BLaER1 (cell line): ENCODE measurements at regions not wholly inside any gene's neighbourhood (a gene's known extent, or its start where the extent isn't known, plus 50 kb on each side); places are given as distances from the start of the nearest gene placed in this dataset.

ENCODE experiments used
- H3K27ac ChIP-seq: shearing (Covaris generic); formaldehyde crosslinking; 2 replicates; pipeline ENCODE4 v1.8.1; 2022
- H3K27me3 ChIP-seq: shearing (Covaris generic); formaldehyde crosslinking; 2 replicates; pipeline ENCODE4 v1.8.1; 2022
- H3K36me3 ChIP-seq: shearing (Covaris generic); formaldehyde crosslinking; 2 replicates; pipeline ENCODE4 v1.8.1; 2022
- H3K4me1 ChIP-seq: shearing (Covaris generic); formaldehyde crosslinking; 2 replicates; pipeline ENCODE4 v1.8.1; 2022
- H3K4me2 ChIP-seq: shearing (Covaris generic); formaldehyde crosslinking; 2 replicates; pipeline ENCODE4 v1.8.1; 2022
- H3K4me3 ChIP-seq: shearing (Covaris generic); formaldehyde crosslinking; 2 replicates; pipeline ENCODE4 v1.8.1; 2022
- H3K9ac ChIP-seq: shearing (Covaris generic); formaldehyde crosslinking; 2 replicates; pipeline ENCODE4 v1.8.1; 2022
- H3K9me3 ChIP-seq: shearing (Covaris generic); formaldehyde crosslinking; 2 replicates; pipeline ENCODE4 v1.8.1; 2022
- H4K20me1 ChIP-seq: shearing (Covaris generic); formaldehyde crosslinking; 2 replicates; pipeline ENCODE4 v1.8.1; 2022
- Cebpa-rat ChIP-seq: shearing (Covaris generic); IDR thresholded peaks from 2 replicates; pipeline ENCODE4 v1.8.1; 2022

DNA sequence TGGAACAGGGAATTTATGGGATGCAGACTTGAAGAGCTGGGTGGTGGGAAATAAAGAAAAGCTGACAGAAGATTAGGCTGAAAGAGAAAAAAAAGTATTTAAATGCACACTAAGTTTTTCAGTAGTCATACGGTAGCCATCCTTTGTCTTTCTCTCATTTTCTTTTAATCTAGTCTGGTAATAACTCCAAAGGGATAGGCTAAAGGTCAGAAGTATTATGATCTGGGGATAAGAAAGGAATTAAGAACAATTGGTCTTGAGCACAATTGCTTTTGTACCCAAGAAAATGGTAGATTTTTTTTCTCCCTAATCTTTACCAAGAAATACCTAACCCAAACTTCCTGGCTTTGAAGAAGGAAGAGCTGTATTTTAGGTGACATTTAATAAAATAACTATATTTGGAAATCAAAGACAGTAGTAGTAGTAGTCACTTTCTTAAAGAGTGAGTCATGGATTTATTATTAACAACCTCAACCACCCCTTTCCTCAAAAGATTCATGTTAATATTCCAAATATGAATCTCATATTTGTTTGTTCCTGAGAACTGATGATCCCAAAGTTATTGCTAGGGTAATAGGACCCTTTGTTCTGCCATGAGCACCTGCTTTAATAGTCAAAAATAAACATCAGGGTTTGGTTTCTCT lies 120.2 kb upstream of the ODAD2 start:
- no peak overlapping the region for H3K9ac ChIP-seq
- H3K4me2 ChIP-seq = no peak overlapping the region

DNA sequence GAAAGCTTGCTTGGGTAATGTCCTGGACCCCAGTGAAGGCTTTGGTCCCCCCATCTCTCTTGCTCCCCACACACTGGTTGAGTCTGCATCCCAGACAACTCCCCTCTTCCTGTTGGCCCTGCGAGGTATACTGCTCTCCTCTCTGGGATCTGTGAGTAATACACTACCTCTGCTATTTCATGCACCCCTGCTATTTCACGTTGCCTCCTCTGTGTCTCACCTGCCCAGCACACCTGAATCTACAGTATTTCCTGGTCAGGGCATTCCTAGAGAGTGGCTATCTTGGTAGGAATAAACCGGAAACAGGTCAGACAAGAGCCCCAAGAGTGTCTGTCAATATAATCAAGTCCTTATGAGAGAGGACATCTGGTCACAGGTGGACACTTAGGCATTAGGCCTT lies 114.3 kb upstream of the ODAD2 start:
- Histone ChIP-seq H3K36me3 (no peaks in the 10 kb centered on the region; the same call in 1 of the 2 replicates), H3K4me3 (no peak overlapping the region), H3K9ac (no peak overlapping the region), H3K4me2 (no peak overlapping the region), H3K9me3 (no peaks in the 10 kb centered on the region), H3K4me1 (no peaks in the 10 kb centered on the region), H3K27ac (no peak overlapping the region), H3K27me3 (no peaks in the 10 kb centered on the region), H4K20me1 (no peaks in the 10 kb centered on the region)
- no peak for TF ChIP-seq Cebpa-rat

More for the DNA sequence above, 120.2 kb upstream of the ODAD2 start:
- no peaks in the 10 kb centered on the region for H3K9me3 ChIP-seq
- H3K36me3 ChIP-seq = peaks cover 13% of the 10 kb centered on the region; the same call in 1 of the 2 replicates
- no peaks in the 10 kb centered on the region for H3K27me3 ChIP-seq
- H4K20me1 ChIP-seq = no peaks in the 10 kb centered on the region
- TF ChIP-seq Cebpa-rat = no peak
- H3K4me3 ChIP-seq = no peak overlapping the region
- H3K27ac ChIP-seq = no peak overlapping the region
- no peaks in the 10 kb centered on the region for H3K4me1 ChIP-seq

DNA sequence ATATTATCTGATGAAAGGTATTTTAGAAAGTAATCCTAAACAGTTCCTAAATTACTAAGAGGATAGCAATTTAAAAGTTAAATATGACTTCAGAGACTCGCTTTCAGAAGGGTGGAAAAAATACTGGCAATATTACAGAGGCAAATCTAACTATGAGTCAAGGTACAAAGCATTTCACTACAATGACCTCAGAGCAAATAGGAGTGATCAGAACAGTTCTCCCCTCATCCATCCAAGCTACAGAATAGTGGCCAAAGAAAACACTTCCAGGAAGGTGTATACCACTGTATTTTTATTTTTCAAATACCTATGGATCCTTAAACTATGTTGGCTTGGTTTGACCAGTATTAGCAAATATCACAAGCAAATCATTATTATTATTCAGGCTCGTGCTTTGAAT lies 112.8 kb upstream of the ODAD2 start:
- no peak overlapping the region for H3K27ac ChIP-seq
- no peaks in the 10 kb centered on the region for H4K20me1 ChIP-seq
- TF ChIP-seq Cebpa-rat = no peak
- no peak overlapping the region for H3K4me3 ChIP-seq
- no peaks in the 10 kb centered on the region for H3K27me3 ChIP-seq
- H3K9me3 ChIP-seq = no peaks in the 10 kb centered on the region
- no peak overlapping the region for H3K4me2 ChIP-seq
- no peaks in the 10 kb centered on the region; the same call in 1 of the 2 replicates for H3K36me3 ChIP-seq
- H3K9ac ChIP-seq = no peak overlapping the region
- H3K4me1 ChIP-seq = no peaks in the 10 kb centered on the region

DNA sequence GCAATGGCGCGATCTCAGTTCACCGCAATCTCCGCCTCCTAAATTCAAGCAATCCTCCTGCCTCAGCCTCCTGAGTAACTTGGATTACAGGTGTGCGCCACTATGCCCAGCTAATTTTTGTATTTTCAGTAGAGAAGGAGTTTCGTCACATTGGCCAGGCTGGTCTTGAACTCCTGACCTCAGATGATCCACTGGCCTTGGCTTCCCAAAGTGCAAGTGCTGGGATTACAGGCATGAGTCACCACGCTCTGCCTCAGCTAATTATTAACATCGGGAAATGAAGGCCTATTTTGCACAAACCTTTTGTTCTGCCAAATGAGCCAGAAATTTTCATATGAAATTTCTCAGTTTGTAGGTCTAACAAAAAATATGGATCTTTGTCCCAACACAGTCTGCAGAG lies 106.7 kb upstream of the ODAD2 start:
- Histone ChIP-seq H4K20me1 (no peaks in the 10 kb centered on the region), H3K9me3 (no peaks in the 10 kb centered on the region), H3K4me1 (no peaks in the 10 kb centered on the region), H3K27me3 (no peaks in the 10 kb centered on the region), H3K4me3 (no peak overlapping the region), H3K36me3 (no peaks in the 10 kb centered on the region), H3K4me2 (no peak overlapping the region), H3K27ac (no peak overlapping the region), H3K9ac (no peak overlapping the region)
- TF ChIP-seq Cebpa-rat = no peak

DNA sequence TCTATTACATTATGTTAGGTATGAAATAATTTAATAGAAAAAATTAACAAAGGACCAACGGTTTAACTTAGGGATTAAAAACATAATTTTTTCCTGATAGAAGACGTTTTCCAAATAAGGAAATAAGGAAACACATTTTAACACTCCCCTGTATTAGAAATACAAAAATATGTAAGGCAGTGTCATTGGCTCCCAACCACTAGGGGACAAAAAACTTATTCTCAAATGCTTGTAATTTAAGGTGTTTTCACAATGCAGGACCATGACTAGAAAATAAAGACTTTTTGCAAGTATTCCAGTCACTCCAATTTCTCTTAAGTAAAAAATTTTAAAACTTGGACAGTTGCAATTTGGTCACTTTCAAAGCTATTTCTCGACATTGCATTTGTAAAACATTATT lies 98.8 kb upstream of the ODAD2 start:
- no peak overlapping the region for H3K4me3 ChIP-seq
- no peak for TF ChIP-seq Cebpa-rat
- no peaks in the 10 kb centered on the region for H3K36me3 ChIP-seq
- H3K4me2 ChIP-seq = no peak overlapping the region
- H3K9ac ChIP-seq = no peak overlapping the region
- no peak overlapping the region for H3K27ac ChIP-seq
- H3K9me3 ChIP-seq = no peaks in the 10 kb centered on the region
- H3K27me3 ChIP-seq = no peaks in the 10 kb centered on the region
- no peaks in the 10 kb centered on the region for H3K4me1 ChIP-seq
- no peaks in the 10 kb centered on the region for H4K20me1 ChIP-seq

DNA sequence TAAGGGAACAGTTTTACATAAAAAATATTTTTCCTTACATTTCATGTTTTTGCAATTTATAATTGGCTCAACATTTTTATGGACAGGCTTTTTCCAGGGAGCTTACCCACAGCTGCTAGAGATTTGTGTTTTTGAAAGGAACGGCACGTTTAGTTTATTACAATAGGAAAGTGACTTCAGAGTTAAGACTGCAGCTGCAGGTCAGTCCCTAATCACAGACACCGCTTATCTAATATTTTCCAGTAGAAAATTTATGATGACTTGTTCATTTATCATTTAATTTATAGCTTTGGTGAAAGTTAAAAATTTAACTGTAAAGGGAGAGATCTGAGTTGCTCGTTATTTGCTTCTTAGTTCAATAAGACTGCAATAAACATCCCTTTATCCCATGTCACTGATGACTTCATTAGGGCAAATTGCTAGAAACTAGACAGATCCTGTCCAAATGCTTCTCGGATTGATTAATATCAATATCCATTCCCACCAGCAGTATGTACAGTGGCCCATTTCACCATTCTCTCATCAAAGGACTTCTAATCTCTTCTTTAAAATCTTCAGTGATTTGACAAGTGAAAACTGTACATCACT lies 97.0 kb upstream of the ODAD2 start:
- H3K27me3 ChIP-seq = no peaks in the 10 kb centered on the region

DNA sequence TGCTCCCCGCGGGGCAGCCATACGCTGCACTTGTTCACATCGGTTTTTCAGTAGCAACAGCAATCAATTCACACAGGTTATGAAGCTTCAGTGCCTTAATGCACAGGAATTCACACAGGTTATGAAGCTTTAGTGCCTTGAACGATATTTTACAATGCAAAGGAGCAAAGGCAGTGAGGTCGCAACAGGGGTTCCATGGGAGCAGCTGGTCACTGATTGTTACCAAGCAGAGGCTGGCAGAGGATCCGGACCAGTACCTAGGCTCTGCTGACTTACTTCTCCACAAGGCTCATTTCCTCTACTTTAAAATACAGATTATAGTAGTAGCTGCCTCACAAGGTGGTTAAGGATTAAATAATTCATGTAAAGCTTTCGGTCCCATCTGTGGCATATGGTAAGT lies 95.2 kb upstream of the ODAD2 start:
- Histone ChIP-seq H3K9ac (no peak overlapping the region), H3K4me2 (no peak overlapping the region), H3K27ac (no peak overlapping the region), H4K20me1 (no peaks in the 10 kb centered on the region), H3K9me3 (no peaks in the 10 kb centered on the region), H3K36me3 (no peaks in the 10 kb centered on the region; the same call in 1 of the 2 replicates), H3K4me3 (no peak overlapping the region), H3K4me1 (no peaks in the 10 kb centered on the region), H3K27me3 (no peaks in the 10 kb centered on the region)
- TF ChIP-seq Cebpa-rat = no peak

More for the DNA sequence above, 97.0 kb upstream of the ODAD2 start:
- H3K27ac ChIP-seq = no peak overlapping the region
- H3K4me2 ChIP-seq = no peak overlapping the region
- H3K9ac ChIP-seq = no peak overlapping the region
- no peak for TF ChIP-seq Cebpa-rat
- H3K36me3 ChIP-seq = no peaks in the 10 kb centered on the region
- H3K9me3 ChIP-seq = no peaks in the 10 kb centered on the region
- no peaks in the 10 kb centered on the region for H3K4me1 ChIP-seq
- H4K20me1 ChIP-seq = no peaks in the 10 kb centered on the region
- no peak overlapping the region for H3K4me3 ChIP-seq

DNA sequence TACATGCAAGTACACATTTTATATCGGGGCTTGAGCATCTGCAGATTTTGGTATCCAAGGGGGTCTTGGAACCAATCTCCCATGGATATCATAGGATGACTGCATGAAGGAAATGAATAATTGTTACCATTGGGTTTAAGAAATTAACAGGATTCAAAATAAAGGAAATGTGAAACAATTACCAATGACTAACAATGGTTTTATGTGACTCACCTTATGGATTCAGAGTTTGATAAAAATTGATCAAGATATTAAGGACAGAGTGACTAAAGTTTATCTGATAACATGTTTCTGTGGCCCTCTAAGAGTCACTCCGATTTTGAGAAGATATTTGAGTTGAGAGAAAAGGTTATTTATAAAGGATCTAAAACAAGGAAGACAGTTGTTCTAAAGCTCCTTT lies 93.0 kb upstream of the ODAD2 start:
- no peaks in the 10 kb centered on the region for H3K4me1 ChIP-seq
- H3K27ac ChIP-seq = no peak overlapping the region
- peaks cover 7% of the 10 kb centered on the region; the same call in 1 of the 2 replicates for H3K36me3 ChIP-seq
- no peaks in the 10 kb centered on the region for H3K9me3 ChIP-seq
- H3K4me2 ChIP-seq = no peak overlapping the region
- H4K20me1 ChIP-seq = no peaks in the 10 kb centered on the region
- TF ChIP-seq Cebpa-rat = no peak
- no peaks in the 10 kb centered on the region for H3K27me3 ChIP-seq
- no peak overlapping the region for H3K9ac ChIP-seq
- H3K4me3 ChIP-seq = no peak overlapping the region

DNA sequence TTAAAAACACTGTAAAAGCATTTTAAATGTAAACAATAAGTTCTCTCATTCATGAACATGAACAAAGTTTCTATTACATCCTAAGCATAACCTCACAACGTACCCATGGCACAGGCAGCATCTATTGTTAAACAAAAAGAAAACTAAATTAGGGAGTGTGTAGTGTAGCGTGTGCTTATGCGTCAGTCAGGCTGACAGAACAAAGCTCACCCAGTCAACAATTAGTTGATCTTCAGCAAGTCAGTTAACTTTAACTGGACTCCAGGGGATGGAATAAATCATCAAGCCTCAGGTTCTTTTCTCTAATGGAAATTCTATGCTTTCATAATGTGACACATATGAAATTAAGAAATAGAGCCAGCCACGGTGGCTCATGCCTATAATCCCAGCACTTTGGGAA lies 91.6 kb upstream of the ODAD2 start:
- Histone ChIP-seq H4K20me1 (no peaks in the 10 kb centered on the region), H3K36me3 (peaks cover 11% of the 10 kb centered on the region; the same call in 1 of the 2 replicates), H3K4me3 (no peak overlapping the region), H3K27ac (no peak overlapping the region), H3K9me3 (no peaks in the 10 kb centered on the region), H3K9ac (no peak overlapping the region), H3K27me3 (no peaks in the 10 kb centered on the region), H3K4me1 (no peaks in the 10 kb centered on the region), H3K4me2 (no peak overlapping the region)
- TF ChIP-seq Cebpa-rat = no peak

DNA sequence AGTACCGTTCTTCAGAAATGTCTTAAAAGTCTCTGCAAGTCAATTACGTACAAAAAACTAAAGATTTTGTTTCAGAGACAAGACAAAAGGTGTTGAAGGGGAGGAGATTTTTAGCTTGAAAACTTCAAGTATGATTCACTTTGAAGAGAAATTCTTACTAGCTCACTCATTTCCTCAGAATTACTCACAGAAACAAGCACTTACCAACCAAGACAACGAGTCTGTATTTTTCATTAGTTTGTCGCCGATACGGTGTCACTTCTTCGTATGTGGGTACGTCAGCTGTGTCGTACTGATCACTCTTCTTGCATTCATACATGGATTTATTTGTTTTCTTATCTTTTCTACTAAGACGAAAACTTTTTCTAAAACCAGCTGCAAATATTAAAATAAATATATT lies 90.6 kb upstream of the ODAD2 start:
- Histone ChIP-seq H3K36me3 (peaks cover 11% of the 10 kb centered on the region; the same call in 1 of the 2 replicates), H3K9ac (no peak overlapping the region), H3K27me3 (no peaks in the 10 kb centered on the region), H3K4me2 (no peak overlapping the region), H3K4me3 (no peak overlapping the region), H3K9me3 (no peaks in the 10 kb centered on the region), H3K4me1 (no peaks in the 10 kb centered on the region), H3K27ac (no peak overlapping the region), H4K20me1 (no peaks in the 10 kb centered on the region)
- TF ChIP-seq Cebpa-rat = no peak
